ENCODE measurements at regions not wholly inside any gene's neighbourhood (a gene's known extent, or its start where the extent isn't known, plus 50 kb on each side); places are given as distances from the start of the nearest gene placed in this dataset.

- TF ChIP-seq BCLAF1 (IDR thresholded peaks at IDR 0.05) (no peak), YBX1 (IDR thresholded peaks at IDR 0.05) (no peak), HDAC6 (IDR thresholded peaks at IDR 0.05; ENCODE audit: unreplicated experiment) (no peak), ZBED1 (IDR thresholded peaks at IDR 0.05; ENCODE audit: borderline replicate concordance) (no peak), MAX (IDR thresholded peaks at IDR 0.05; ENCODE audit: low read depth, low read length) (no peak), CREM (IDR thresholded peaks at IDR 0.05; ENCODE audit: low read depth) (no peak)
These were observed 313.9 kb downstream of the HTR1A start (continued) for GRCh38 chr5:63648376-63648775.

GRCh38 chr5:63629951-63630630, 332.2 kb downstream of the HTR1A start:
- no peaks in the 10 kb centered on the region for H3K79me2 ChIP-seq (ENCODE audit: control insufficient read depth, insufficient read depth, low read length)
- H4K20me1 ChIP-seq (ENCODE audit: control insufficient read depth, insufficient read depth): no peaks in the 10 kb centered on the region
- FAIRE-seq: no peak
- no peaks in the 10 kb centered on the region for H3K27me3 ChIP-seq (replicated peaks in 1 of 2; ENCODE audit: control insufficient read depth in 2 of 2, insufficient read depth in 2 of 2, low read length in 1 of 2)
- ChIA-PET CTCF (no interaction called here), SMC1A (ENCODE audit: uncharacterized antibody, unreplicated experiment) (no interaction called here), RAD21 (ENCODE audit: unreplicated experiment) (no interaction called here), POLR2A (no interaction called here)
- no peak overlapping the region for H3K27ac ChIP-seq (ENCODE audit: control insufficient read depth, insufficient read depth)
- no peak overlapping the region for H3K4me3 ChIP-seq
- no TSS peak for BruUV-seq (replicated peaks)
- intact Hi-C loops (cut with micrococcal nuclease; ENCODE audit: unreplicated experiment): no loop called here
- in situ Hi-C loops (cut with MboI): no loop called here
- no peak for ATAC-seq
- no peaks in the 10 kb centered on the region for H3K9me3 ChIP-seq (replicated peaks; ENCODE audit: control insufficient read depth, insufficient read depth, low read length)
- no peaks in the 10 kb centered on the region for H3K36me3 ChIP-seq (ENCODE audit: control insufficient read depth in 2 of 2, insufficient read depth in 2 of 2, low read length in 1 of 2)
- no peak overlapping the region for H3K9ac ChIP-seq (ENCODE audit: control insufficient read depth, insufficient read depth, low read length)
- 49% methylated on average over 4 of the region's 4 CpGs for WGBS (ENCODE audit: insufficient coverage, insufficient replicate concordance, low lambda C conversion rate, missing lambda C conversion rate)
- no peak overlapping the region for H3K4me2 ChIP-seq (ENCODE audit: control insufficient read depth, insufficient read depth)
- H3K4me1 ChIP-seq (ENCODE audit: control insufficient read depth, insufficient read depth, low read length): no peaks in the 10 kb centered on the region
- no peak overlapping the region for H2AFZ ChIP-seq (ENCODE audit: control insufficient read depth, low read depth, low read length)
- DNase-seq (ENCODE audit: low read depth, low spot score): no peak
- TF ChIP-seq BRCA1 (IDR thresholded peaks at IDR 0.05; ENCODE audit: low read depth, low read length): no peak
- TF ChIP-seq CUX1 (IDR thresholded peaks at IDR 0.05; ENCODE audit: insufficient replicate concordance, low read depth, low read length): no peak
- no peak for TF ChIP-seq MTA2 (IDR thresholded peaks at IDR 0.05; ENCODE audit: low read depth)
- no peak for TF ChIP-seq IKZF2 (IDR thresholded peaks at IDR 0.05)
- no peak for TF ChIP-seq FOXK2 (IDR thresholded peaks at IDR 0.05)
- TF ChIP-seq HCFC1 (IDR thresholded peaks at IDR 0.05; ENCODE audit: low read length): no peak
- TF ChIP-seq RELB (IDR thresholded peaks at IDR 0.05; ENCODE audit: low read depth): no peak
- no peak for TF ChIP-seq GATAD2B (conservative IDR thresholded peaks at IDR 0.05; ENCODE audit: low read depth)
- no peak for TF ChIP-seq ZNF24 (IDR thresholded peaks at IDR 0.05)

Measured in GM12878 (cell line).